ENCODE measurements at regions not wholly inside any gene's neighbourhood (a gene's known extent, or its start where the extent isn't known, plus 50 kb on each side); places are given as distances from the start of the nearest gene placed in this dataset.

DNA sequence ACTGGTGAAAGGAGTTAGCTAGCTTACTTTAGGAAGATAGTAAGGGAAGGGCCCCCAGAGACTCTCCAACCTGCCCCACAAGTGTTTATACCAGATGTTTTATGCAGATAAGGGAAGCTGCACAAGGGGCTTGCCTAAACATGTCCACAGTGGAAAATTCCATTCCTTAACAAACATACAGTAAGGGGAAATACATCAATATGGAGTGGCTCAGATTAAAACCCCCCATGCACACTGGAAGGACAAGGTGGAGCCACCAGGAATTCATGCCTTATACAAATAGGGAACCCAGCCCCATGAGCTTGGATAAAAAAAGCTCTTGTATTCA lies 106.3 kb upstream of the GPBP1 start:
- Histone ChIP-seq H3K4me1 (replicated peaks in 1 of 2; ENCODE audit: control insufficient read depth in 2 of 2, insufficient read depth in 2 of 2, low read length in 2 of 2) (peaks cover 0 to 4% of the 10 kb centered on the region in 2 experiments; a peak in 2 of 5 replicates), H3K27ac (ENCODE audit: extremely low read depth, low read depth, low read length) (no peak overlapping the region; the same call in 2 of the 3 replicates), H3K9ac (ENCODE audit: insufficient read depth in 1 of 2, low read depth in 2 of 2, low read length in 2 of 2) (no peak overlapping the region), H2AFZ (ENCODE audit: low read depth, low read length) (peak overlapping the region; percentile 70; the same call in 1 of the 2 replicates), H3K36me3 (ENCODE audit: control insufficient read depth, insufficient read depth, low read length) (no peaks in the 10 kb centered on the region), H3K27me3 (ENCODE audit: control insufficient read depth in 2 of 2, insufficient read depth in 2 of 2, low read length in 2 of 2) (no peaks in the 10 kb centered on the region), H3K9me3 (replicated peaks; ENCODE audit: control insufficient read depth, insufficient read depth, low read depth, low read length) (peaks cover 6% of the 10 kb centered on the region), H3K4me3 (no peak overlapping the region), H3K79me2 (ENCODE audit: control insufficient read depth, insufficient read depth, low read length) (no peaks in the 10 kb centered on the region), H3K4me2 (ENCODE audit: insufficient read depth, low read length) (peak overlapping the region; percentile 23; the same call in 1 of the 2 replicates), H3K9me1 (ENCODE audit: control insufficient read depth, insufficient read depth, low read length) (no peaks in the 10 kb centered on the region), H4K20me1 (replicated peaks; ENCODE audit: control insufficient read depth, insufficient read depth, low read length) (no peaks in the 10 kb centered on the region)
- peak; percentile 87 for ATAC-seq
- peak; percentile 28 to 59 (median 42) for DNase-seq (ENCODE audit: extremely low read depth in 1 of 4, low spot score in 3 of 4)
- BruUV-seq (replicated peaks), result no TSS peak
- no peak for FAIRE-seq
- ChIA-PET POLR2A (interaction anchor here (0.6 kb wide), 1 partner anchor 74 kb away, joined by 3 read pairs; no protein-coding TSS in a partner anchor), CTCF (ENCODE audit: low intra/inter-chr PET ratio) (no interaction called here)
- intact Hi-C loops (cut with micrococcal nuclease), result no loop called here
- in situ Hi-C loops (cut with MboI), result no loop called here
- TF ChIP-seq RAD51 (IDR thresholded peaks at IDR 0.05; ENCODE audit: borderline replicate concordance, low read depth), result no peak
- TF ChIP-seq TRIM28 (IDR thresholded peaks at IDR 0.05), result no peak
- TF ChIP-seq FOXM1 (IDR thresholded peaks at IDR 0.05; ENCODE audit: low read depth), result 0 out of 2 replicates have a peak, but pooled peaks have one; percentile 14
- TF ChIP-seq FOXM1 (CRISPR knock-in tag; IDR thresholded peaks at IDR 0.05; ENCODE audit: low read depth), result no peak
- TF ChIP-seq PYGO2 (tag; IDR thresholded peaks at IDR 0.05), result no peak
- no peak for TF ChIP-seq NFYB (IDR thresholded peaks at IDR 0.05; ENCODE audit: extremely low read depth, insufficient read length)
- no peak for TF ChIP-seq ZNF589 (CRISPR knock-in tag; IDR thresholded peaks at IDR 0.05; ENCODE audit: low read depth)
- TF ChIP-seq, protein P1, sequence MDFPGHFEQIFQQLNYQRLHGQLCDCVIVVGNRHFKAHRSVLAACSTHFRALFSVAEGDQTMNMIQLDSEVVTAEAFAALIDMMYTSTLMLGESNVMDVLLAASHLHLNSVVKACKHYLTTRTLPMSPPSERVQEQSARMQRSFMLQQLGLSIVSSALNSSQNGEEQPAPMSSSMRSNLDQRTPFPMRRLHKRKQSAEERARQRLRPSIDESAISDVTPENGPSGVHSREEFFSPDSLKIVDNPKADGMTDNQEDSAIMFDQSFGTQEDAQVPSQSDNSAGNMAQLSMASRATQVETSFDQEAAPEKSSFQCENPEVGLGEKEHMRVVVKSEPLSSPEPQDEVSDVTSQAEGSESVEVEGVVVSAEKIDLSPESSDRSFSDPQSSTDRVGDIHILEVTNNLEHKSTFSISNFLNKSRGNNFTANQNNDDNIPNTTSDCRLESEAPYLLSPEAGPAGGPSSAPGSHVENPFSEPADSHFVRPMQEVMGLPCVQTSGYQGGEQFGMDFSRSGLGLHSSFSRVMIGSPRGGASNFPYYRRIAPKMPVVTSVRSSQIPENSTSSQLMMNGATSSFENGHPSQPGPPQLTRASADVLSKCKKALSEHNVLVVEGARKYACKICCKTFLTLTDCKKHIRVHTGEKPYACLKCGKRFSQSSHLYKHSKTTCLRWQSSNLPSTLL (IDR thresholded peaks at IDR 0.05), result no peak
- TF ChIP-seq TAF9B (IDR thresholded peaks at IDR 0.05; ENCODE audit: partially characterized antibody), result no peak
- TF ChIP-seq PRPF4 (IDR thresholded peaks at IDR 0.05; ENCODE audit: insufficient read depth, low read depth, low read length, poor library complexity, severe bottlenecking), result no peak
- TF ChIP-seq NCOR1 (IDR thresholded peaks at IDR 0.05), result no peak; the same call in 1 of the 2 replicates
- TF ChIP-seq DACH1 (IDR thresholded peaks at IDR 0.05; ENCODE audit: partially characterized antibody), result no peak
- TF ChIP-seq, protein P2, sequence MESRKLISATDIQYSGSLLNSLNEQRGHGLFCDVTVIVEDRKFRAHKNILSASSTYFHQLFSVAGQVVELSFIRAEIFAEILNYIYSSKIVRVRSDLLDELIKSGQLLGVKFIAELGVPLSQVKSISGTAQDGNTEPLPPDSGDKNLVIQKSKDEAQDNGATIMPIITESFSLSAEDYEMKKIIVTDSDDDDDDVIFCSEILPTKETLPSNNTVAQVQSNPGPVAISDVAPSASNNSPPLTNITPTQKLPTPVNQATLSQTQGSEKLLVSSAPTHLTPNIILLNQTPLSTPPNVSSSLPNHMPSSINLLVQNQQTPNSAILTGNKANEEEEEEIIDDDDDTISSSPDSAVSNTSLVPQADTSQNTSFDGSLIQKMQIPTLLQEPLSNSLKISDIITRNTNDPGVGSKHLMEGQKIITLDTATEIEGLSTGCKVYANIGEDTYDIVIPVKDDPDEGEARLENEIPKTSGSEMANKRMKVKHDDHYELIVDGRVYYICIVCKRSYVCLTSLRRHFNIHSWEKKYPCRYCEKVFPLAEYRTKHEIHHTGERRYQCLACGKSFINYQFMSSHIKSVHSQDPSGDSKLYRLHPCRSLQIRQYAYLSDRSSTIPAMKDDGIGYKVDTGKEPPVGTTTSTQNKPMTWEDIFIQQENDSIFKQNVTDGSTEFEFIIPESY (CRISPR knock-in tag; IDR thresholded peaks at IDR 0.05), result no peak
- TF ChIP-seq, protein P3, sequence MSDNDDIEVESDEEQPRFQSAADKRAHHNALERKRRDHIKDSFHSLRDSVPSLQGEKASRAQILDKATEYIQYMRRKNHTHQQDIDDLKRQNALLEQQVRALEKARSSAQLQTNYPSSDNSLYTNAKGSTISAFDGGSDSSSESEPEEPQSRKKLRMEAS (CRISPR knock-in tag; IDR thresholded peaks at IDR 0.05), result no peak
- TF ChIP-seq CHD2 (IDR thresholded peaks at IDR 0.05; ENCODE audit: low read depth, low read length), result no peak
- no peak for TF ChIP-seq HDAC1 (IDR thresholded peaks at IDR 0.05)
- no peak for TF ChIP-seq NFIC (IDR thresholded peaks at IDR 0.05)
- TF ChIP-seq TAF1 (IDR thresholded peaks at IDR 0.05; ENCODE audit: control insufficient read depth, extremely low read depth, insufficient read depth, low read length, severe bottlenecking), result no peak
- TF ChIP-seq NR3C1 (CRISPR knock-in tag; IDR thresholded peaks at IDR 0.05), result no peak
- no peak for TF ChIP-seq NFE2L1 (tag; IDR thresholded peaks at IDR 0.05; ENCODE audit: borderline replicate concordance, low read depth)
